ENCODE measurements at regions not wholly inside any gene's neighbourhood (a gene's known extent, or its start where the extent isn't known, plus 50 kb on each side); places are given as distances from the start of the nearest gene placed in this dataset.

DNA sequence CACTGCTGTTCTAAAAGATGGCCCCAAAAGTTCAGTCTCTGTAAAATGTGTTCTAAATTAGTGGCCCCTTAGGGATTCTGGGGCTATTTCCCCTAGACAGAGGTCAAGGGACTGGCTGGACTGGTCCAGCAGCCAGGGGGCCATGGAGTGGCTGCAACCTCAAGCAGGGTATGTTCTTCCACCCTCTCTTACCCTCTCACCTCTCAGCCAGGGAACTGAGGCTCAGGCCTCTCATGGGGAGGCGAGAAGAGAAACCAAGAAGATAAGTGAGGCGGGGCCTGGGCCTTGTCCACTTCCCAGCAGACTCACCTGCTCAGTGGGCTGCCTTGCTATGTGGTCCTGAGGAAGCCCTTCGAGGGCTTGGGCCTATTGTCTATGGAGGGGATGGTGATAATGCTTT is 339.7 kb downstream of the MYCN start:
- no peak for DNase-seq (ENCODE audit: low read depth, low spot score)

DNA sequence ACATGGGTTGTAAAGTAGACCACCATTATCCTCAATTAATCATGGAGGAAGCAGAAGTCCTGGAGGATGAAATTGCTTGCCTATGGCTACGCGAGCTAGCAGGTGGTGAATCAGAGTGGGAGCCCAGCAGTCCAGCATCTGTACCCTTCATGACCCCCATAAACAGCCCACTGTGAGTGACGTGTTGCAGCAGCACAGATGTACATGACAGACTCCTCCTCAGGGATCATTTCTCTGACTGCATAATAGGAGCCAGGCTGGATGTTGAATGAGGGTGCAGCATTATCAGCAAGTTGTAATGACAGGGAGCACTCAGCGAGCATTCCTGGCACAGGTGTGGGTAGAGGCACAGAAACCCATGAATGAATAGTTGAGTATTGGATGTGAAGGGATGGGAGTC is 339.3 kb downstream of the MYCN start:
- DNase-seq (ENCODE audit: low read depth, low spot score): no peak

DNA sequence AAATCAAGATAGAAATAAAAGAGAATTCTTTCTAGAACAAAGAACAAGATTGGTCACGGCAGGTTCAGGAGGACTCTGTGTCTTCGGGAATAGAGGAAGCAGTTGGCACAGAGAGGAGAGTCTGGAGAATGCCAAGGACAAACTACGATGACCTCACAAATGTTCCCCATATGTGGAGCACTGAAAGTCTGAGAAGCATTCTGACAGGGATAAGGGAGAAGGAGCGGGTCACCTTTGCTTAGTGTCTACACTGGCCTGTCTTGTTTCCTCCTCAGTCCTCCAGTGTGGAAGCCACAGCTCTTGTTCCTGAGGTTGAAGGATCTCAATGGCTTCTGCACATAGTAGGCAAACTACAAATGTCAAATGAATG is 338.8 kb downstream of the MYCN start:
- no peak for DNase-seq (ENCODE audit: low read depth, low spot score)

DNA sequence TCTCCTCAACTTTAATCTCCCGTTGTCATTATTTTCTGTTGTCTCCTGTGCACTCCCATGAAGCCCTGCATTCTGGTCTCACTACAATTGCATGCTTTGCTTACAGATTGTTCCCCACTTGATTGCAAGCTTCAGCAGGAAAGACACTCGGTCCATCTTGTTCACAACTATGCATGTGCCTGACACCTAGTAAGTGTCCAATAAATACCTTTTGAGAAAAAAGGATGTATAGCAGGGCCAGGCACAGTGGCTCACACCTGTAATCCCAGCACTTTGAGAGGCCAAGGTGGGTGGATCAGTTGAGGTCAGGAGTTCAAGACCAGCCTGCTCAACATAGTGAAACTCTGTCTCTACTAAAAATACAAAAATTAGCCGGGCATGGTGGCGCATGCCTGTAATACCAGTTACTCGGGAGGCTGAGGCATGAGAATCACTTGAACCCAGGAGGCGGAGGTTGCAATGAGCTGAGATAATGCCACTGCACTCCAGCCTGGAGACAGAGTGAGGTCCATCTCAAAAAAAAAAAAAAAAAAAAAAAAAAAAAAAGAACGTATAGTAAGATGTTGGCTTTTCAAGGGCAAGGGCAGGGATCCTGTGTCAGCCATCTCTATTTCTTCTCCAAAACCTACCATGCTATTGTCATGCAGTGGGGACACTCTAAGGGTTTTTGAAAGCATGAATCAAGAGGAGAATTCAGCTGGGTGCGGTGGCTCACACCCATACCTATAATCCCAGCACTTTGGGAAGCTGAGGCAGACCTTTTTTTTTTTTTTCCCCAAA is 338.3 kb downstream of the MYCN start:
- DNase-seq (ENCODE audit: low read depth, low spot score): no peak

DNA sequence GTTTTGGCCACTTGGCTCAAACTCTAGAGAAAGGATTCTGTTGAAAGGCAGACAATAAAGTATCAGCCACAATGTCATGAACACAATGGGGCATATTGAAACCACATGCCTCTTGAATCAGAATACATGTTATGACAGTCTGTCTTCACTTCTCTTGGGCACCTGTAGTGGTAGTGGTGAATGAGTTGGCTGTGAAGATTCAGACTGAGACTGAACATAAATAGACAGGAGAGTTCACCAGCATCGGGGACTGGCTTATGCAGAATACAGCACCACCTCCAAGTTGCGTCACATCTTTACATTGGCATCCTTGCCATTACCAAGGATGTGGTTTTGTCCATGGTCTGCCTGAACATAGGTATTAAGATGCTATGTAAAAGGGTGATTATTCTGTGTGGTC is 336.8 kb downstream of the MYCN start:
- no peak for DNase-seq (ENCODE audit: low read depth, low spot score)

DNA sequence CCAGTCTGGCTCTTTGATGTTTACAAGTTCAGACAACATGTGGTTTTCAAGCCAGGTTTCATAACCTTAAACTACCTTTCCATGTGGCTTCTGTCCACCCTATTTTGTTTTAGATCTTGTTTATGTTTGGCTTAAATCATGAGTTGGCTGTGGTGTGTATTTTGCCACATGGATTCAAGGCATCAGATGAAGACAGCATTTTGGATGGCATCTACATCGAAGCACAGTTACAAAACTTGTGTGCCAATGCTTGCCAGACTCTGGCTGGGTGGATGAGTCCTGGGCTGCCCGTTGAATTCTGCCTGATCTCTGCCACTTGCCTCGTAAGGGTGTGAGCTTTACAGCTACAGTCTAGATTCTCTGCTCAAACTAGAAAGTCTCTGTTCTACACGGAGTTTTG is 335.3 kb downstream of the MYCN start:
- no peak for DNase-seq (ENCODE audit: low read depth, low spot score)

DNA sequence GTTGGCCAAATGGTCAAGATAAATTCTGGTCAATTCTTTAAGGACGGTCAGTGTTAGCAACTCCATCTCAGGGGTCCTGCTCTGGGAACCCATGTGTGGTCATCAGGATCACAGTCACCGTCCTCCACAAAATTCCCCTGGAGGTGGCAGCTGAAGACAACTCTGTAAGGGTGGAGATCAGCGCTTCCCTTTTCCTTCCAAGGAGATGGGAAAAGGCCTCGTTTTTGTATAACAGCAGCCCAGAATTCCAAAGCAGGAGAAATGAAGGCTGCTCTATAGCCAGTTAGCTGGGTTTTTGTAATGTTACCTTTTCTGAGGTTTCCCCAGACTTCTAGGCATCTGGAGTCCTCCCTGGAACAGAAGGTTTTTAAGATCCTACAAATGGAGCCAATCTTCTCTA is 334.8 kb downstream of the MYCN start:
- no peak for DNase-seq (ENCODE audit: low read depth, low spot score)

DNA sequence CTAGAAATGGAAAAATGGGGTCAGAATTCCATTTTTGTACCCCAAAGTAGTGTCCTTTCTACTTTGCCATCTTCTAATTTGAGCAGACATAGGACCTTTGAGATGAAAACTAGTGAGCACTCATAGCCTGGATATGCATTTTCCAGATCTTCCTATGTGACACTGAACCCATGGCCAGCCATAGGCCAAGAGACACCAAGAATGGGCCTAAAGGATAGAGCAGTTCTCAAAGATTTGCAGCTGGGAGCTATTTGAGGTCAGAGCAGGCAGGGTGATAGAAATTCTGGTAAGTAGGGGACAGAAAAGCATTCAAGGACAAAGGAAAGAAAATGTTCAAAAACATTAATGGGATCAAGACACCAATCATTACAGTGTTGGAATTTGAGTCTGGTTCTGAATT is 332.8 kb downstream of the MYCN start:
- DNase-seq (ENCODE audit: low read depth, low spot score): no peak

DNA sequence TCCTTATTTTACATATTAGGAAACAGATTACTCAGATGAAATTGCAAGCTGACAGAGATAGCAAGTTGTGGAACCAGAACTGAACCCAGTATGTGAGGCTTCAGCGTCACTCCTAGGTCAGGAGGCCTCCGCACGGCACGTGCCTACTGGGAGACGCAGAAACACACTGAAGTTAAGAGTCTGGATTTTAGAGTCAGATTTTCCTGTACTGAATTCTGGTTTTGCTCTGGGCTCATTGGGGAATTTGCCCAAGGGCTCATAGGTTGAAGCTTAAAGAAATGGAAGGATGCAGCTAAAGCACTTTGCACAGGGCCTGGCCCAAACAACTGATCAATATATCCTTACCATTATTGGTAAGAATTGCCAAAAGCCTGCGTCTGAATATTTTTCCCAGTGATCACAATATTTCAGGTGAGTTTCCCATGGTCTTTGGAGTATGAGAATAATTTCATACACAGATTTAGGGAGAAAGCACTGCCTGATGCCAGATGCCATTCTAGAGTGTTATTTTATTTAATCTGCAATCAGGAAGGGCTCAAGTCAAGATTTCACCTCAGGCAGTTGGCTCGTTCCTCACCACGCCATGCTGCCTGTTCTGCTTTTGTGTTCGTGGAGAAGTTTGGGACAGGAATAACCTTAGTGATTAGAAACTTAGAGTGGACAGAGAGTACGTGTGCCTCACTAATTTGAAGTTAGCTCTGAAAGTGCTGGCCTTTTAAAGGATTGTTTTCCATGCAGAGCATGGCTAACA is 331.9 kb downstream of the MYCN start:
- DNase-seq (ENCODE audit: low read depth, low spot score): no peak

DNA sequence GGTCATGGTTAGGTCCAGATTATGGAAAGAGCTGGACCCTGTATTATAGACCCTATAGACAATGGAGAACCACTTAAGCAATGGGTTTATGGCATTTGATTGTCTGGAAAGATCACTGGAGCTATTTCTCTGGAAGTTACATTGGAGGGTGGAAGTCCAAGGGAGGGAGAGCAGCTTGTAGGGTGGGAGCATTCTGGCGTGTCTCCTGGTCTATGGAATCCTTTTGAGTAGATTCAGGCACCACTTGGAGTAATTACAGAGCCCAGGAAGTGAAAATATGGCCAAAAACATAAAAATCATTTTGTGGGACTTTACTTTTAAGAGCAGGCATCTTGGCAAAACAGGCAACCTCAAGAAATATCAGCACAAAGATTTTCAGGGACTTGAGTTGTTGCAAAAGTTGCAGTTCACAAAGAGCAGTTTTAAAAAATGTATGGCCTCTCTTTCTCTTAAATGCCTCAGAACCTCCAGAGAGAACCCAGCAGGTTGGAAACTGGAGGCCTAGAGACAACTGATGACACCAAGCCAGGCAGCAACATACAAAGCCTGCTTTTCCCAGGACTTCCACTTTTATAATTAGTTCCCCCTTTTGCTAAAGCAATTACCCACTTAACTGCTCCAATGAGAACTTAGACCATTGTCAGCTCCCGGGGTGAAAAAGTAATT is 331.0 kb downstream of the MYCN start:
- DNase-seq (ENCODE audit: low read depth, low spot score): no peak

DNA sequence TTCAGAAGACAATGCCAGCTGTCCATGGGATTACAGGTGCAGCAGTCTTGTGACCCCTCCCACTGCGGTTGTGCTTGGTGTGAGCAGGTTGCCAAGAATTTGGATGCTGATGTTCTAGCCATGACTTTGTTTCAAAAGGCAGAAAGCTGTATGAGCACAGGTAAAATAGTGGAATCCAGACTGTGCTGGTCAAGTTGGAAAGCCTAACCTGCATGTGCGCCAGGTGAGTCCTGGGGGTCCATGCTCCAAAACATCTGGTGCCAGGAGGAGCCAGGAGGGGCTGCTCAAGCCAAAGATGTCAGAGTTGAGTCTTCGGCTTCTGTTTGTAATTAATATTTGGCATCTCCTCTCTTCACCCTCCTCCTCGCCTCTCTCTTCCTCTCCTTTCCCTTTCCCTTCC is 330.1 kb downstream of the MYCN start:
- no peak for DNase-seq (ENCODE audit: low read depth, low spot score)

DNA sequence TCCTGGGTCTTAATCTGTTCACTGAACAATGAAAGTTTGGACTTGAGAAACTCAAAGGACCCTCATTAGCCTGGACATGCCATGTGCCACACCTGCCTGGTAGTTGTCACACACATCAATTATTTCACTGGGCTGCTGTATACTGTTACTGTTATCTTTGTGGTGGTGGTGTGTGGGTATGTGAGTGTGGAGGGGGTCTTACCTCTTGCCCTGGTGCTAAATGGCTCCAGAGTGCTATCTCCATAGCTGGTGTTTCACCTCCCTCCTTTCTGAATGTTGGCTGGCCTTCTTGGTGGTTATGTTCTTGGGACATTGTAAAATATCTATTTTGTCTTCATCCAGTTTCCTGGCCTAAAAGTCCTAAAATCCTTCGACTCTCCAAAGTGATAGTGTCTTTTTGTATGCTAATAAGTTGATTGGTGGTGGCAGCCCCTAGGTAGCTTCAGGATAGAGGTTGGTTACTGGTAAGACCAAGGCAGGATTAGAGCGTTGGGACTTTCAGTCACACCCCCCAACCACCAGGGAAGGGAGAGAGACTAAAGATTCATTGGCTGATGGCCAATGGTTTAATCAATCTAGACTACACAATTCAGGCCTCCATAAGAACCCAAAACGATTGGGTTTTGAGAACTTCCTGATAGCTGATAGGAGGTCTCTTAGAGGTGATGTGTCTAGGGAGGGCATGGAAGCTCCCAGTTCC is 328.1 kb downstream of the MYCN start:
- no peak for DNase-seq (ENCODE audit: low read depth, low spot score)

DNA sequence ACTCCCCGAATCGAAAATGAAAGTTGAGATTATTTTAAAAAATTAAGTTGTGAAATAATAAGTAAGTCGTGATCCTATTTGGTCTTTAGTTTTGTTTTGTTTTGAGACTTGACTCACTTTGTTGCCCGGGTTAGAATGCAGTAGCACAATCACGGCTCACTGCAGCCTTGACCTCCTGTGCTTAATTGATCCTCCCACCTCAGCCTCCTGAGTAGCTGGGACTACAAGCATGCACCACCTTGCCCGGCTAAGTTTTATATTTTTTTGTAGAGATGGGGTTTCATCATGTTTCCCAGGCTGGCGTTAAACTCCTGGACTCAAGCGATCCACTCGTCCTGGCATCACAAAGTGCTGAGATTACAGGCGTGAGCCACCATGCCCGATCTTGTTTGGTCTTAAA is 326.2 kb downstream of the MYCN start:
- no peak for DNase-seq (ENCODE audit: low read depth, low spot score)

DNA sequence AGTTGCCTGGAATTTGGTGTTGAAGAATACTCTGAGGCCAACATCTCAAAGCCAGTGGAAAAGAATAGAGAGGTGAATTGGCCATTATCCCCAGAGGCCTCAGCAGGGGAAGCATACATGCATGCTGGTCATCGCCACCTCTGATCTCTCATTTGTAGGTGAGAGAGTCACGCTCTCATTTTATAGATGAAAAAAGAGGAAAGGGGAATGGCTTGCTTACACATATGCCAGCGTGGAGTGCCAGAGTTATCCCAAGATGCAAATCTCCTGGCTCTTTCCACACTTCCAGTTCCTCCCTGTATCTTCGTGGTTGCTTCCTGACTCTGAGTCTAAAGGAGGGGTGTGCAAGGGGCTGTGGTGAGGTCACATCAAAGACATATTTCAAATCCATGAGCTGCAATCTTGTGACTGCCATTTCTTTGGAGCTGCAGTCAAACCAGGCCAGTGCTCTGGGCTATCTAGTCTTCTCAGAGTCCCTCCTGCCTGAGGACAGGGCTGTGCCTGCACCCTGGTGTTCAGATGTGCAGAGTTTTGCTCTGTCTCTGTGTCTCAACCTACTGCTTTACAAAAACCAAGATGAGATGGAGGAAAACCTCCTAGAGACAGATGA is 324.7 kb downstream of the MYCN start:
- DNase-seq (ENCODE audit: low read depth, low spot score): no peak

DNA sequence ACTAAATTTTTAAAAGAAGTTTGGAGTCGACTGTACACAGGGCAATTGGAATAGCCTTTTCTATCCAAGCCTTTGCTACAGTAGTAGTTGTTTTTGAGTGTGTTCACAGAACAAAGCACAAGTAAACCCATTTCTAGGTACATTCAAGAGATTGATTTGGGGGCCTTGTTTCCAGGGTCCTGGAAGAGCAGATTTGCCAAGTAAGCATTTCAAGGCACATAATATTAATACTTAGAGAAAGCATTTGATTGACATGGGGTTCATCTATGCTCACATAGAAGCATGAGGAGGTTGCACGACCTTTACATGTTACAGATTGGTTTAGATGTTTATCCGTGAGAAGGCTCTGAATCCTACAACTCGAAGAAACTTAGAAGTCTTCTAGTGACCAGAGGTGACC is 324.1 kb downstream of the MYCN start:
- DNase-seq (ENCODE audit: low read depth, low spot score): no peak

DNA sequence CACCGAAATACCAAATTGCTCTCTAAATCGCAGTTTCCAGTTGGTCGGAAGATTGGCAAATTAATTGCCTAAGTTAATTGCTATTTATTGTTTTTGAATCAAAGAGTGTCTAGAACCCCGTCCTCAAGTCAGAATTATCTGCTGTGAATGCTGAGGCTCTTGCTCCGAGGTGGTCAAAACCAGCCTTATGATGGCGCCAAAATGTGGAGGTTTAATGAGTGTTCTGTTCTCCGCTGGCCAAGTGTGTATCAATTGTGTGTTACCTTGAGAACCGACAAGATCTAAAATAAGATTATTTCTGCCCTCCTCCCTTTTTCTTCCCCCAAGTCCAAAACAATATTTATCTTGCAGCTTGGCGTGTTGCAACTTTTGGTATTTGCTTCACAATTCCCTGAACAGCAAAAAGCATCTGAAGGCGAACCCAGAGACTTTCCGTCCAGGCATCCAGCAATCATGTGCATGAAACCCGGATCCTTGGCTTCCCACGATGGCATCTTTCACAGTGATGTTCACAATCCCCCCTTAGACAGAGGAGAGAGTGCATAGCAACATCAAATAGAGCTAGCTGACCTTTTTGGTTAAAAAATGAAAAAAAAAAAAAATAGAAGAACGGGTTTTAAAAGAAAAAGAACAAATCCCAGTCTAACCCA is 323.0 kb downstream of the MYCN start:
- DNase-seq (ENCODE audit: low read depth, low spot score): no peak

DNA sequence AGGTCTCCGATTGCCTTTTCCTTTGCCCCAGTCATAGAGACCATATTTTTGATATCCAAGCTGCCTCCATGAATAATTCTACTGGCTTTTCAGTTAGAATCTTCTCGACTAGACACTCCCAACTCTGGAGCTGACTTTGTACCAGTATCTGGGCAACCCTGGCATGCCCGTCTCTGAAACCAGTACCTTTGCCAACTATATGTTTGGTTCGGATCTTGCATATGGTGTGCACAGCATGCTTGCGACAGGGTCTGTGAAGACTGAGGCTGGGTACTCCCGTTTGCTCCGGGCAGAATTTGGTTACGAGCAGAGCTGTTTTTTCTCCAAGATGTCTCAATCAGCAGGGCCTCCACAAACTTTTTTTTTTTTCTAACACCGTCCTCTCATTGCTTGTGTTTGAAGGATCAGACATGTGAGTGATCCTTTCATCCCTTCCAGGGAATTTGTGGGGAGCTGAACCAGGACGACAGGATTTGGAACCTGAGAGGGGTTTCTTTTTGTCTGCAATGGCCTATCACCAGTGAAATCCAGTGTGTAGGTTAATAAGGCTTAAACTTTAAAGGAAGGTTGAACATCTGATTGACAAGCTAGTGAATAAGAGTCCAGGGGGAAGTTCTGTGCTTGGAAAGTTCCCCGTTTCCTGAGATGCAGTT is 322.3 kb downstream of the MYCN start:
- no peak for DNase-seq (ENCODE audit: low read depth, low spot score)

DNA sequence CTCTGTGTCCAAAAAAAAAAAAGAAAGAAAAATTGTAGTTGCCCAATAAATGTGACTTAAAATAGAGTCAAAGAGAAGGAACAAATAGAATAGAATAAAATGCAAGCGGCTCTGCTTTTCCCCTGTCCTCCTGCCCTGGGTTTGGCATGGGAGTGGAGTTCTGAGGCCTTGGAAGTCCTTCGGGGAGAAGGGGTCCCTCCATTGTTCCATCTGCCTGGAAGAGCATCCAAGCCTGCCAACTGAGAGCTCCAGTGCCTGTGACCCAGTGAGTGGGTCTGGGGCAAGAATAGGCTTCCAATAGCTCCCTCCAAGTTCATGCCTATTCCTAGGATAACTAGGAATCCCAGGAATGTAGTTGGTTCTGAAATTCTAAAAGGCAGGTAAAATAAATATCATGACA is 321.4 kb downstream of the MYCN start:
- no peak for DNase-seq (ENCODE audit: low read depth, low spot score)

DNA sequence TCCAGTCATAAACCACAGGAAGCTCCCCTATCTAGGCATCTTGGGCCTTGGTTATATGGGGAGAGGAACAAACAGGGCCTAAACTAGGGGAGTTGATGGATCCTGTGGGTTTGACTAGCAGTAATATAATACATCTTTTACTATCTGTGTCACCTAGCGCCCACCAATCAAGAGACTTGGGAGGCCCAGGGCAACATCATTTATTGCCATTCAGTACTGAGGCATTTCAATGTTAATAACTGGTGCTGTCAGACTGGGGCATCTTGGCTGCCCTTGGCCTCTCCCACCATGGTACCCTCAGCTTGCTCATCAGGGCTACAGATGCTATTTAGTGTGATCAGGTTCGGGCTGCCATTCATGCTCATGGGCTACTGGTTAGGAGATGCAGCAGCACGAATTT is 320.7 kb downstream of the MYCN start:
- DNase-seq (ENCODE audit: low read depth, low spot score): no peak

DNA sequence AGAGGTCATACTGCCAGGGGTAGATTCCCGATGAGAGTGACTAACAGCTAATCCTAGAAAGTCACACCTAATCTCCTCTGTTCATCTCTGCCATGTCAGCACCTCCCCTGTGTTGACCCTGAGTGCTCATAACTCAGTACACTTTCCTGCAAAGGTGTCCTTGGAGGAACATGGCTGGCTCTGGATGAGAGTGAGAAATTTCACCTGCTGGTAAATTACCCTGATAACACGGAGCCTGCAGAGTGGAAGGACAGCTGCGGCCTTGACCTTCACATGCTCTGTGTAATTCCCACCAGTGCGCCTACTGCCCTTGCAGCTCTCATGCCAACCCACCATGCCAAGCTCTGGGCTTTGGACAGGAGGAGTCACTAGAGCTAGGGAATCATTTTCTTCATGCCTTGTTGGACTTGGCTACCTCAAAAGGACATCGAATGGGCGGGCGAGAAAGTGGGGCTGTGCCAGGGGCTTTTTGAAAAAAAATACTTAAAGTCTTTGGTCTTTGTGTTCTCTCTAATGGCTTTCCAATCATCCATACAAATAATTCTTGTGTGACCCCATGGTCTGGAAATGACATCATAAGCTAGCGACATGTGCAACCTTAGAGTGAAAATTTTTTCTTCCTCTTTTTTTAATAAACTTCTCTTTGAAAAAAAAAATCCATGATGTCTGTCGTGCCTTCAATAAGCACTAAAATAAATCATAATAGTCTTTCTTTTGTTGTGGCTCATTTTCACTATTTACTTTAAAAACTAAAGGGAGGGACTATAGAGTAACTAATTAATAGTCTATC is 319.9 kb downstream of the MYCN start:
- no peak for DNase-seq (ENCODE audit: low read depth, low spot score)
